ENCODE measurements at regions not wholly inside any gene's neighbourhood (a gene's known extent, or its start where the extent isn't known, plus 50 kb on each side); places are given as distances from the start of the nearest gene placed in this dataset.

- TF ChIP-seq SMC3 (conservative IDR thresholded peaks at IDR 0.05; ENCODE audit: poor library complexity) (no peak), CTCF (IDR thresholded peaks at IDR 0.05; ENCODE audit: poor library complexity, severe bottlenecking) (no peak), POLR2AphosphoS5 (IDR thresholded peaks at IDR 0.05) (no peak), REST (IDR thresholded peaks at IDR 0.05; ENCODE audit: borderline replicate concordance) (no peak), RAD21 (conservative IDR thresholded peaks at IDR 0.05) (no peak)
Observed at GRCh38 chr13:81722456-81722855, 1381.5 kb upstream of the SPRY2 start.
